Activated T-cell treated with anti-CD3 and anti-CD28 coated beads, Interleukin-2, amount 50 U/mL, for 24 hours (primary cell): ENCODE measurements at regions not wholly inside any gene's neighbourhood (a gene's known extent, or its start where the extent isn't known, plus 50 kb on each side); places are given as distances from the start of the nearest gene placed in this dataset.

Source experiments
- DNase-seq: peaks from one replicate; pipeline ENCODE4 v3.0.0-alpha.2; 2020
- H3K27ac Mint-ChIP-seq: 2 replicates; pipeline ENCODE4 v1.8.0; 2020; ENCODE audit warnings: mild to moderate bottlenecking, mixed read lengths
- H3K27me3 Mint-ChIP-seq: 2 replicates; pipeline ENCODE4 v1.8.0; 2020; ENCODE audit warnings: mixed read lengths
- H3K36me3 Mint-ChIP-seq: 2 replicates; pipeline ENCODE4 v1.8.0; 2020; ENCODE audit warnings: low read depth, mixed read lengths
- H3K4me1 Mint-ChIP-seq: 2 replicates; pipeline ENCODE4 v1.8.0; 2020; ENCODE audit warnings: low read depth, mixed read lengths
- H3K4me3 Mint-ChIP-seq: 2 replicates; pipeline ENCODE4 v1.8.0; 2020; ENCODE audit warnings: mild to moderate bottlenecking, moderate library complexity, mixed read lengths
- H3K9me3 Mint-ChIP-seq: 2 replicates; pipeline ENCODE4 v1.8.0; 2020; ENCODE audit warnings: mixed read lengths

GRCh38 chr10:2439000-2439399 lies 628.3 kb upstream of the PFKP start:
- DNase-seq = no peak
- H3K36me3 Mint-ChIP-seq = no peaks in the 10 kb centered on the region
- H3K9me3 Mint-ChIP-seq = no peaks in the 10 kb centered on the region
- no peaks in the 10 kb centered on the region for H3K27me3 Mint-ChIP-seq
- H3K4me1 Mint-ChIP-seq = no peaks in the 10 kb centered on the region
- H3K27ac Mint-ChIP-seq = no peak overlapping the region
- no peak overlapping the region for H3K4me3 Mint-ChIP-seq

DNA sequence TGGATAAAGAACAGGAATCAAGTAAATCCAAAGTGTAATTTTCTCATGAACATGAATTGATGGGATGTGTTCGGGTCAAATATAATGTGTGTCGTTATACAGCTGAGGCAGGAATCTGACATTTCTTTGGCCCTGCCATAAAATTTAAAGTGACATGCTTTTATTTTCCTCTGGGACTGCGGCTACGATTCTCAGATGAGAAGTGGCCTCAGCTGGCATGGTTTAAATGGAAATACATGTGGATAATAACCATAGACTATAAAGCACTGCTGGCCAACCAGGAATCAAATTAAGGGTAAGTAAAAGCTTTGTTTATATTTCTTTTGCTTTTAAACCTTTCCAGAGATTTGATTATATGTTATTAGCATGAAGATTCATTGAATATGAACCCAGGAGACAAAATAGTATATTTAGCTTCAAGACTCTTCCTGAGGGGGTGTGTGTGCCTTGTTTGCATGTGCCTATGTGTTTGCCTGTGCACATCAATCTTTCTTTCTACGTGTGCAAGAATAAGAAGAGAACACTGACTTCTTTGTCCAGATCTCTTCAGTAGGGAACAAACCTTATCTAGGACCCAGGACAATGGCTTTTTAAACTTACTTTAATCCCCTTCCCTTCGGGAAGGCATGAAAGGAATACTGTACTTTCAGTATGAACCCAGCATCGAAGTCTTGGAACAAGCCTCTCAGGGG lies 629.0 kb upstream of the PFKP start:
- Mint-ChIP-seq H3K4me1 (no peaks in the 10 kb centered on the region), H3K9me3 (no peaks in the 10 kb centered on the region), H3K4me3 (no peak overlapping the region), H3K36me3 (no peaks in the 10 kb centered on the region), H3K27ac (no peak overlapping the region), H3K27me3 (no peaks in the 10 kb centered on the region)
- DNase-seq = no peak

DNA sequence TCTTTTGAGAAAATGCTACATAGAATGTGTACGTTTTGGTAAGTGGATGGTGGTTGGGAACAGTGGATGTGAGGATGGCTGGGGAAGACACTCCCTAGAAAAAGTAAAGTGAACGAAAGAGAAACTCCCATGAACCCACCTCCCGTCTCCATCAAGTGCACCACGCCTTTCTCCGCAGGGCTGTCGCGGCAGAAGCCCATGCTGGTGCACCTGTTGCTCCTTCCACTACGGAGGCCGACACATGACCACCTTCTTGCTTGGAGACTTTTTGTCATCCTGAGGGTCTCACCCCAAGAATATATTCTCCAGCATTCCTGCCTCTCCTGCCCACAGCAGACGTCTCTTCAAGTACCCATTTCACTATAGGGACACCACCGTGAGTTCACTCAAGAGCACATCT lies 630.4 kb upstream of the PFKP start:
- no peaks in the 10 kb centered on the region for H3K9me3 Mint-ChIP-seq
- no peak for DNase-seq
- H3K36me3 Mint-ChIP-seq = no peaks in the 10 kb centered on the region
- no peak overlapping the region for H3K4me3 Mint-ChIP-seq
- H3K27ac Mint-ChIP-seq = no peak overlapping the region
- H3K27me3 Mint-ChIP-seq = no peaks in the 10 kb centered on the region
- no peaks in the 10 kb centered on the region for H3K4me1 Mint-ChIP-seq

GRCh38 chr10:2431961-2432360 lies 635.4 kb upstream of the PFKP start:
- H3K9me3 Mint-ChIP-seq = no peaks in the 10 kb centered on the region
- no peak for DNase-seq
- no peaks in the 10 kb centered on the region for H3K36me3 Mint-ChIP-seq
- peaks cover under 1% of the 10 kb centered on the region for H3K27me3 Mint-ChIP-seq
- no peak overlapping the region for H3K4me3 Mint-ChIP-seq
- H3K27ac Mint-ChIP-seq = no peak overlapping the region
- no peaks in the 10 kb centered on the region for H3K4me1 Mint-ChIP-seq

- H3K9me3 Mint-ChIP-seq = no peaks in the 10 kb centered on the region
- DNase-seq = no peak
- H3K4me1 Mint-ChIP-seq = no peaks in the 10 kb centered on the region
- H3K36me3 Mint-ChIP-seq = no peaks in the 10 kb centered on the region
- no peak overlapping the region for H3K4me3 Mint-ChIP-seq
- H3K27me3 Mint-ChIP-seq = peaks cover 4% of the 10 kb centered on the region
- no peak overlapping the region for H3K27ac Mint-ChIP-seq
Observed at GRCh38 chr10:2427412-2427811, 639.9 kb upstream of the PFKP start.

GRCh38 chr10:2425320-2425719 lies 642.0 kb upstream of the PFKP start:
- H3K4me3 Mint-ChIP-seq = no peak overlapping the region
- H3K9me3 Mint-ChIP-seq = no peaks in the 10 kb centered on the region
- peaks cover 4% of the 10 kb centered on the region for H3K27me3 Mint-ChIP-seq
- no peak overlapping the region for H3K27ac Mint-ChIP-seq
- no peaks in the 10 kb centered on the region for H3K4me1 Mint-ChIP-seq
- no peaks in the 10 kb centered on the region for H3K36me3 Mint-ChIP-seq
- no peak for DNase-seq

DNA sequence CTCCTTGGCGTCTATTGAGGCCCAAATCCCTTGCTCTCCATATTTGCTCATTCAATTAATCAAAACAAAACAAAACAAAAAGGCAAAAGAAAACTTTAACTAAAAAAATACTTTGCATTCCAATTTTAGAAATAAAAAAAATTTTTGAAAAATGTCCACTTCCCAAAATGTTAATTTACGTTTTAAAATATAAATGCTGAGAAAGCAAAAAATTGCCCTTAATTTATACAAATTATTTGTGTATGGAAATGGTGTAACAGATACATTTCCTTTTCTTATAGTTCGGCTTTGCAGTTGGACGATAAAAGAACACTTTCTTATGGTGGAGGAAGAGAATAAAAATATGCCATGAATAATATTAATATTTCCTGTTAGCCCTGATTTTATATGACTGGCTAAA lies 652.8 kb upstream of the PFKP start:
- no peaks in the 10 kb centered on the region for H3K36me3 Mint-ChIP-seq
- DNase-seq = no peak

DNA sequence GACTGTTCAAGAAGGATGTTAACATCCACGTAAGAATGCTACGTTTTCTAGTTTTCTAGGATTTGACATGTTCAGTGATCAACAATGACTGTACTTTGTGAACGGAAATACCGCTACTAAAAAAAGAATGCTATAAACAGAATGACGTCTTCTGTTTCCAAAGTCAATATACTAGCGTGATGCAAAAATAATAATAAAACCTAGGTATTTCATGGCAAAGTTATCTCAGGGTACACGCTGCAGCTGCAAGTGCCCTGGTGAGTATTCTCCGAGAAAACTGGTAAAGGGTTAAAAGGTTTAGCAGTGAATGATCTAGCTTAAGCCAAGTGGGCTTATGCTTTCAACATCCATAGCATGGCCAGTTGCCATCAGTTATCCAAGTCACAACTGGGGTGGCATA lies 653.3 kb upstream of the PFKP start:
- Mint-ChIP-seq H3K27ac (no peak overlapping the region), H3K36me3 (no peaks in the 10 kb centered on the region), H3K4me3 (no peak overlapping the region), H3K27me3 (no peaks in the 10 kb centered on the region), H3K9me3 (peaks cover 4% of the 10 kb centered on the region), H3K4me1 (no peaks in the 10 kb centered on the region)
- no peak for DNase-seq

More for the DNA sequence above, 652.8 kb upstream of the PFKP start:
- no peaks in the 10 kb centered on the region for H3K27me3 Mint-ChIP-seq
- H3K4me1 Mint-ChIP-seq = no peaks in the 10 kb centered on the region
- no peak overlapping the region for H3K4me3 Mint-ChIP-seq
- H3K9me3 Mint-ChIP-seq = peaks cover 4% of the 10 kb centered on the region
- no peak overlapping the region for H3K27ac Mint-ChIP-seq

- Mint-ChIP-seq H3K9me3 (peaks cover 4% of the 10 kb centered on the region), H3K27me3 (peaks cover 6% of the 10 kb centered on the region), H3K4me1 (no peaks in the 10 kb centered on the region), H3K27ac (no peak overlapping the region), H3K36me3 (no peaks in the 10 kb centered on the region), H3K4me3 (no peak overlapping the region)
- no peak for DNase-seq
Observed at GRCh38 chr10:2410049-2410448, 657.3 kb upstream of the PFKP start.

- H3K27me3 Mint-ChIP-seq = peaks cover 10% of the 10 kb centered on the region
- DNase-seq = no peak
- no peak overlapping the region for H3K4me3 Mint-ChIP-seq
- no peaks in the 10 kb centered on the region for H3K9me3 Mint-ChIP-seq
- H3K36me3 Mint-ChIP-seq = no peaks in the 10 kb centered on the region
- H3K27ac Mint-ChIP-seq = no peak overlapping the region
- no peaks in the 10 kb centered on the region for H3K4me1 Mint-ChIP-seq
Observed at GRCh38 chr10:2401459-2401858, 664.1 kb upstream of the ADARB2 start.

GRCh38 chr10:2399482-2399881 lies 662.2 kb upstream of the ADARB2 start:
- Mint-ChIP-seq H3K4me3 (no peak overlapping the region), H3K27me3 (peaks cover 4% of the 10 kb centered on the region), H3K36me3 (no peaks in the 10 kb centered on the region), H3K27ac (no peak overlapping the region), H3K4me1 (no peaks in the 10 kb centered on the region), H3K9me3 (no peaks in the 10 kb centered on the region)
- DNase-seq = no peak

- Mint-ChIP-seq H3K9me3 (no peaks in the 10 kb centered on the region), H3K27me3 (peaks cover 9% of the 10 kb centered on the region), H3K4me1 (no peaks in the 10 kb centered on the region), H3K4me3 (no peak overlapping the region), H3K27ac (no peak overlapping the region), H3K36me3 (no peaks in the 10 kb centered on the region)
- no peak for DNase-seq
Observed at GRCh38 chr10:2392145-2392812, 655.0 kb upstream of the ADARB2 start.

- H3K36me3 Mint-ChIP-seq = no peaks in the 10 kb centered on the region
- peaks cover 7% of the 10 kb centered on the region for H3K9me3 Mint-ChIP-seq
- no peak overlapping the region for H3K4me3 Mint-ChIP-seq
- H3K4me1 Mint-ChIP-seq = no peaks in the 10 kb centered on the region
- DNase-seq = no peak
- peaks cover 11% of the 10 kb centered on the region for H3K27me3 Mint-ChIP-seq
- no peak overlapping the region for H3K27ac Mint-ChIP-seq
Observed at GRCh38 chr10:2387672-2388071, 650.3 kb upstream of the ADARB2 start.

- H3K27ac Mint-ChIP-seq = no peak overlapping the region
- no peaks in the 10 kb centered on the region for H3K4me1 Mint-ChIP-seq
- H3K36me3 Mint-ChIP-seq = no peaks in the 10 kb centered on the region
- no peak for DNase-seq
- H3K9me3 Mint-ChIP-seq = peaks cover 7% of the 10 kb centered on the region
- no peak overlapping the region for H3K4me3 Mint-ChIP-seq
- peaks cover 11% of the 10 kb centered on the region for H3K27me3 Mint-ChIP-seq
Observed at GRCh38 chr10:2387261-2387660, 649.9 kb upstream of the ADARB2 start.

DNA sequence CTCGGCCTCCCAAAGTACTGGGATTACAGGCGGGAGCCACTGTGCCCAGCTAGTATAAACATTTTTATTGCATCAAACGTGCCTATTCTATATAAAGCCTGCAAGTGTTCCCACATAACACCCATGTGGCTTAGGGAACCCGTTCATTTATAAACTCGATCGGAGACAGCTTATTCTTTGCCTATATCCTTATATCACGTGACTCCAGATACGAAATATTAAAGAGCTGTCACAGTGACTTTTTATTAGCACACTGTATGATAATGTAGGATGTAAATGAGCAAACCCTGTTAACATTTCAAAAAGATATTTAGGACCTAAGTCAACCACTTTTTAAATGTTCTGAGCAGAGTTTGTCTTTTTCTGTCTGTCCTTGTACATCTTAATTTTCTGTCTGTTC lies 642.9 kb upstream of the ADARB2 start:
- H3K4me3 Mint-ChIP-seq = no peak overlapping the region
- no peaks in the 10 kb centered on the region for H3K4me1 Mint-ChIP-seq
- peaks cover 7% of the 10 kb centered on the region for H3K9me3 Mint-ChIP-seq
- DNase-seq = no peak
- no peaks in the 10 kb centered on the region for H3K36me3 Mint-ChIP-seq
- H3K27me3 Mint-ChIP-seq = peaks cover 2% of the 10 kb centered on the region
- no peak overlapping the region for H3K27ac Mint-ChIP-seq
